HT-29 (cell line): ENCODE measurements at regions not wholly inside any gene's neighbourhood (a gene's known extent, or its start where the extent isn't known, plus 50 kb on each side); places are given as distances from the start of the nearest gene placed in this dataset.

Experiments
- DNase-seq: peaks from one replicate; pipeline ENCODE4 v3.0.0-alpha.2; 2015; ENCODE audit warnings: low spot score

- no peak for DNase-seq
These were observed 188.1 kb upstream of the CELF2 start for GRCh38 chr10:10829576-10829975.

GRCh38 chr10:10830293-10830986 lies 187.2 kb upstream of the CELF2 start:
- DNase-seq, result no peak

- DNase-seq, result no peak
These were observed 186.6 kb upstream of the CELF2 start for GRCh38 chr10:10831085-10831484.

GRCh38 chr10:10833955-10834354 lies 183.7 kb upstream of the CELF2 start:
- no peak for DNase-seq

- no peak for DNase-seq
These were observed 173.4 kb upstream of the CELF2 start for GRCh38 chr10:10844251-10844650.

GRCh38 chr10:10845185-10845584 lies 172.5 kb upstream of the CELF2 start:
- no peak for DNase-seq

GRCh38 chr10:10845826-10846503 lies 171.7 kb upstream of the CELF2 start:
- no peak for DNase-seq

- no peak for DNase-seq
These were observed 171.2 kb upstream of the CELF2 start for GRCh38 chr10:10846504-10846900.

GRCh38 chr10:10847387-10847786 lies 170.3 kb upstream of the CELF2 start:
- no peak for DNase-seq

- DNase-seq, result no peak
These were observed 169.1 kb upstream of the CELF2 start for GRCh38 chr10:10848488-10849111.

- DNase-seq, result no peak
These were observed 168.4 kb upstream of the CELF2 start for GRCh38 chr10:10849306-10849705.

- no peak for DNase-seq
These were observed 167.5 kb upstream of the CELF2 start for GRCh38 chr10:10850214-10850613.

GRCh38 chr10:10852464-10852863 lies 165.2 kb upstream of the CELF2 start:
- no peak for DNase-seq

- DNase-seq, result no peak
These were observed 163.7 kb upstream of the CELF2 start for GRCh38 chr10:10853954-10854353.

GRCh38 chr10:10854725-10855124 lies 162.9 kb upstream of the CELF2 start:
- DNase-seq, result no peak

- no peak for DNase-seq
These were observed 162.5 kb upstream of the CELF2 start for GRCh38 chr10:10855151-10855581.

GRCh38 chr10:10860455-10860976 lies 157.2 kb upstream of the CELF2 start:
- no peak for DNase-seq

- no peak for DNase-seq
These were observed 152.4 kb upstream of the CELF2 start for GRCh38 chr10:10865303-10865702.

GRCh38 chr10:10865913-10866312 lies 151.8 kb upstream of the CELF2 start:
- no peak for DNase-seq

- no peak for DNase-seq
These were observed 148.1 kb upstream of the CELF2 start for GRCh38 chr10:10869592-10869991.

GRCh38 chr10:10870523-10871241 lies 147.0 kb upstream of the CELF2 start:
- DNase-seq, result no peak

- no peak for DNase-seq
These were observed 146.3 kb upstream of the CELF2 start for GRCh38 chr10:10871352-10871751.
